H1 (cell line): ENCODE measurements at regions not wholly inside any gene's neighbourhood (a gene's known extent, or its start where the extent isn't known, plus 50 kb on each side); places are given as distances from the start of the nearest gene placed in this dataset.

Experiments used
- CTCF ChIA-PET: fragments of 300-600 bp; sonication (Branson Sonifier 250); formaldehyde crosslinking; loops from one replicate; lab custom pipeline; 2021; ENCODE audit not compliant: partially characterized antibody; lab: Charles Lee
- POLR2A ChIA-PET: fragments of 300-600 bp; sonication (Branson Sonifier 250); formaldehyde crosslinking; loops from one replicate; lab custom pipeline; 2021; ENCODE audit warnings: inconsistent platforms; ENCODE audit not compliant: partially characterized antibody; lab: Charles Lee
- DNase-seq, 2 experiments: peaks; one replicate each; pipeline versions ENCODE4 v3.0.0 to v3.0.0-alpha.2; 2010 to 2022; ENCODE audit warnings: low spot score in 2 of 2, low read depth in 1 of 2, mixed read lengths in 1 of 2
- FAIRE-seq: peaks from 2 replicates; lab custom pipeline; 2011; peaks lifted over from hg19 to GRCh38; lab: Jason Lieb, UNC
- H2AFZ ChIP-seq: 2 replicates; pipeline ENCODE4 v1.8.1; 2012; ENCODE audit warnings: low read length, inconsistent platforms
- H2AK5ac ChIP-seq: 2 replicates; pipeline ENCODE4 v1.6.1; 2013; ENCODE audit warnings: low read depth, low read length
- H2BK120ac ChIP-seq: replicated peaks from 2 replicates; pipeline ENCODE3; 2013; ENCODE audit warnings: low read depth, low read length, inconsistent platforms
- H2BK12ac ChIP-seq: 2 replicates; pipeline ENCODE4 v1.6.1; 2013; ENCODE audit warnings: low read depth, low read length
- H2BK15ac ChIP-seq: 2 replicates; pipeline ENCODE4 v1.6.1; 2013; ENCODE audit warnings: low read length
- H2BK20ac ChIP-seq: 2 replicates; pipeline ENCODE4 v1.6.1; 2013; ENCODE audit warnings: low read length
- H2BK5ac ChIP-seq: 2 replicates; pipeline ENCODE4 v1.6.1; 2013; ENCODE audit warnings: low read depth, low read length
- H3K14ac ChIP-seq: 2 replicates; pipeline ENCODE4 v1.6.1; 2013; ENCODE audit warnings: inconsistent platforms; ENCODE audit not compliant: insufficient read length
- H3K18ac ChIP-seq: 2 replicates; pipeline ENCODE4 v1.6.1; 2013; ENCODE audit warnings: low read length; ENCODE audit errors: extremely low read depth
- H3K23ac ChIP-seq: 2 replicates; pipeline ENCODE4 v1.6.1; 2013; ENCODE audit warnings: inconsistent platforms; ENCODE audit not compliant: insufficient read length
- H3K23me2 ChIP-seq: 2 replicates; pipeline ENCODE4 v1.6.1; 2013; ENCODE audit warnings: low read depth, low read length
- H3K27ac ChIP-seq: 2 replicates; pipeline ENCODE4 v1.6.1; 2011; ENCODE audit warnings: low read depth, low read length, inconsistent platforms
- H3K27me3 ChIP-seq, 4 experiments: replicated peaks in 1 of 4; 1 replicate in 1 of 4; 2 replicates in 3 of 4; pipeline versions ENCODE4 v1.6.1 to v1.8.1; 2011 to 2013; ENCODE audit warnings: low read length in 3 of 4, mild to moderate bottlenecking in 3 of 4, inconsistent platforms in 2 of 4, mixed read lengths in 2 of 4, moderate library complexity in 1 of 4; ENCODE audit not compliant: control insufficient read depth in 3 of 4, insufficient read depth in 3 of 4; ENCODE audit errors: extremely low read depth in 1 of 4
- H3K36me3 ChIP-seq, 4 experiments: 2 replicates each; pipeline versions ENCODE4 v1.6.1 to v1.8.1; 2011 to 2013; ENCODE audit warnings: mild to moderate bottlenecking in 4 of 4, low read length in 3 of 4, moderate library complexity in 2 of 4, control low read depth in 1 of 4, inconsistent platforms in 1 of 4; ENCODE audit not compliant: insufficient read depth in 4 of 4, control insufficient read depth in 2 of 4
- H3K4ac ChIP-seq: replicated peaks from 2 replicates; pipeline ENCODE3; 2013; ENCODE audit warnings: low read length, low read depth, mixed read lengths, inconsistent platforms; ENCODE audit not compliant: insufficient read length
- H3K4me1 ChIP-seq, 4 experiments: replicated peaks in 1 of 4; 1 replicate in 1 of 4; 2 replicates in 3 of 4; pipeline versions ENCODE4 v1.6.1 to v1.8.1; 2011 to 2013; ENCODE audit warnings: low read length in 3 of 4, inconsistent platforms in 2 of 4, mixed read lengths in 1 of 4; ENCODE audit not compliant: insufficient read depth in 4 of 4, control insufficient read depth in 3 of 4
- H3K4me2 ChIP-seq, 2 experiments: 2 replicates each; pipeline versions ENCODE4 v1.6.1 to v1.8.1; 2011 to 2013; ENCODE audit warnings: low read depth in 2 of 2, low read length in 2 of 2, control low read depth in 1 of 2, inconsistent platforms in 1 of 2, mild to moderate bottlenecking in 1 of 2; ENCODE audit not compliant: insufficient read depth in 1 of 2
- H3K4me3 ChIP-seq, 4 experiments: fragments of 200-600, 300-600 bp in 1 of 4; sonication (generic), shearing (Covaris generic), sonication (Bioruptor Twin) in 1 of 4; 2 replicates each; pipeline versions ENCODE4 v1.5.1 to v1.8.1; 2011 to 2016; ENCODE audit warnings: low read length in 4 of 4, low read depth in 3 of 4, control low read depth in 2 of 4, inconsistent platforms in 2 of 4, mild to moderate bottlenecking in 2 of 4, mixed read lengths in 1 of 4, moderate library complexity in 1 of 4; ENCODE audit not compliant: insufficient read depth in 2 of 4; ENCODE audit errors: extremely low read depth in 1 of 4
- H3K56ac ChIP-seq: replicated peaks from 2 replicates; pipeline ENCODE3; 2013; ENCODE audit warnings: low read depth, mild to moderate bottlenecking, mixed read lengths, low read length, inconsistent platforms; ENCODE audit not compliant: insufficient read length
- H3K79me1 ChIP-seq: 2 replicates; pipeline ENCODE4 v1.6.1; 2013; ENCODE audit warnings: low read depth, low read length, control low read depth
- H3K79me2 ChIP-seq, 2 experiments: 2 replicates each; pipeline versions ENCODE4 v1.6.1 to v1.8.1; 2012 to 2013; ENCODE audit warnings: low read length in 2 of 2, mild to moderate bottlenecking in 2 of 2, inconsistent platforms in 1 of 2; ENCODE audit not compliant: insufficient read depth in 2 of 2, control insufficient read depth in 1 of 2
- H3K9ac ChIP-seq, 4 experiments: replicated peaks in 1 of 4; 1 replicate in 1 of 4; 2 replicates in 3 of 4; pipeline versions ENCODE4 v1.6.1 to v1.8.1; 2011 to 2013; ENCODE audit warnings: low read depth in 3 of 4, low read length in 3 of 4, control low read depth in 2 of 4, mild to moderate bottlenecking in 2 of 4, moderate library complexity in 2 of 4, inconsistent platforms in 1 of 4; ENCODE audit errors: extremely low read depth in 1 of 4
- H3K9me3 ChIP-seq, 2 experiments: 2 replicates each; pipeline versions ENCODE4 v1.6.1 to v1.8.1; 2012 to 2013; ENCODE audit warnings: mild to moderate bottlenecking in 2 of 2, moderate library complexity in 2 of 2, control low read depth in 1 of 2, inconsistent platforms in 1 of 2, low read depth in 1 of 2, low read length in 1 of 2, mixed read lengths in 1 of 2; ENCODE audit not compliant: insufficient read depth in 2 of 2
- H4K20me1 ChIP-seq, 2 experiments: replicated peaks in 1 of 2; 2 replicates each; pipeline versions ENCODE3 to v1.8.1; 2011 to 2013; ENCODE audit warnings: inconsistent platforms in 2 of 2, low read length in 2 of 2, mild to moderate bottlenecking in 1 of 2; ENCODE audit not compliant: insufficient read depth in 2 of 2, control insufficient read depth in 1 of 2
- H4K5ac ChIP-seq: 2 replicates; pipeline ENCODE4 v1.6.1; 2013; ENCODE audit warnings: low read length, low read depth, mixed read lengths, inconsistent platforms; ENCODE audit not compliant: insufficient read length
- H4K8ac ChIP-seq: 2 replicates; pipeline ENCODE4 v1.8.0; 2013; ENCODE audit warnings: mild to moderate bottlenecking, moderate library complexity, low read length, inconsistent platforms; ENCODE audit not compliant: insufficient read depth; ENCODE audit errors: extremely low read depth
- H4K91ac ChIP-seq: replicated peaks from 2 replicates; pipeline ENCODE3; 2013; ENCODE audit warnings: low read length, mixed read lengths, inconsistent platforms; ENCODE audit not compliant: insufficient read length
- CHD2 ChIP-seq: IDR thresholded peaks from 2 replicates; pipeline ENCODE4 v1.6.1; 2012; ENCODE audit warnings: low read length, improper control_type of control experiment
- JUND ChIP-seq: IDR thresholded peaks from 2 replicates; pipeline ENCODE4 v1.6.1; 2011; ENCODE audit warnings: mild to moderate bottlenecking, improper control_type of control experiment, low read length
- POU5F1 ChIP-seq: IDR thresholded peaks from 2 replicates; pipeline ENCODE4 v1.6.1; 2011; ENCODE audit warnings: low read depth, mild to moderate bottlenecking, low read length, moderate library complexity
- RBBP5 ChIP-seq: IDR thresholded peaks from 2 replicates; pipeline ENCODE4 v1.7.1; 2012; ENCODE audit warnings: low read depth, mild to moderate bottlenecking, inconsistent platforms, low read length, moderate library complexity, borderline replicate concordance
- WGBS, 2 experiments: shearing (Covaris generic) in 1 of 2; methylation state at CpG; one replicate each; pipeline versions ENCODE4 v1.1.6 to v1.1.7; 2013 to 2015; ENCODE audit warnings: low lambda C conversion rate in 2 of 2, mixed read lengths in 2 of 2, inconsistent platforms in 1 of 2, low coverage in 1 of 2, missing lambda C conversion rate in 1 of 2; ENCODE audit not compliant: insufficient replicate concordance in 2 of 2, insufficient coverage in 1 of 2, insufficient read length in 1 of 2; ENCODE audit errors: extremely low coverage in 1 of 2, missing lambda C conversion rate in 1 of 2; 5-methylcytosine and 5-hydroxymethylcytosine counted together

- FAIRE-seq (no peak), DNase-seq (no peak)
- Histone ChIP-seq H4K5ac (no peak overlapping the region), H3K56ac (no peak overlapping the region), H3K18ac (no peak overlapping the region), H3K4me1 (no peaks in the 10 kb centered on the region; a peak in 1 of 7 replicates), H4K20me1 (no peaks in the 10 kb centered on the region), H2AFZ (no peak overlapping the region), H3K36me3 (no peaks in the 10 kb centered on the region), H3K23ac (no peak overlapping the region), H3K14ac (no peak overlapping the region), H2AK5ac (no peak overlapping the region), H2BK5ac (no peak overlapping the region), H4K8ac (no peak overlapping the region), H3K9ac (no peak overlapping the region), H3K4me2 (no peak overlapping the region), H3K79me2 (no peaks in the 10 kb centered on the region), H2BK20ac (no peak overlapping the region), H2BK12ac (no peak overlapping the region), H2BK15ac (no peak overlapping the region), H2BK120ac (no peak overlapping the region), H3K9me3 (no peaks in the 10 kb centered on the region), H4K91ac (no peak overlapping the region), H3K79me1 (no peaks in the 10 kb centered on the region), H3K23me2 (no peaks in the 10 kb centered on the region), H3K4ac (no peak overlapping the region), H3K4me3 (no peak overlapping the region), H3K27me3 (no peaks in the 10 kb centered on the region), H3K27ac (no peak overlapping the region)
- no peak for TF ChIP-seq JUND
- TF ChIP-seq POU5F1 = no peak
- no peak for TF ChIP-seq RBBP5
- TF ChIP-seq CHD2 = no peak
- ChIA-PET POLR2A (no interaction called here), CTCF (no interaction called here)
- WGBS, 2 experiments = 94% methylated on average over 4 of the region's 4 CpGs; no CpG with 5 or more reads in 1 of the 2 experiments
These were observed 113.6 kb downstream of the PDCL3 start for GRCh38 chr2:100676346-100676745.
